Tibial artery (tissue), 4 donors: ENCODE measurements at regions not wholly inside any gene's neighbourhood (a gene's known extent, or its start where the extent isn't known, plus 50 kb on each side); places are given as distances from the start of the nearest gene placed in this dataset.

Source experiments
- DNase-seq, 2 donors: peaks; one replicate each; pipeline ENCODE4 v3.0.0-alpha.2; 2019
- H3K27ac ChIP-seq, 2 donors: fragments of 200-600 bp; sonication (generic) in 1 of 2; 1 replicate in 1 of 2; 2 replicates in 1 of 2; pipeline ENCODE4 v1.5.1; 2018 to 2019; ENCODE audit warnings: mild to moderate bottlenecking in 1 of 2
- H3K27me3 ChIP-seq, 2 donors: fragments of 200-600 bp; sonication (generic) in 1 of 2; one replicate each; pipeline versions ENCODE4 v1.5.1 to v1.6.0; 2016 to 2019
- H3K36me3 ChIP-seq, 3 donors: fragments of 200-600 bp; sonication (generic) in 2 of 3; one replicate each; pipeline ENCODE4 v1.5.1; 2016 to 2019; ENCODE audit warnings: mild to moderate bottlenecking in 2 of 3
- H3K4me1 ChIP-seq, 4 donors: fragments of 200-600 bp; sonication (generic) in 2 of 4; 1 replicate in 3 of 4; 2 replicates in 1 of 4; pipeline ENCODE4 v1.5.1; 2016 to 2019
- H3K4me3 ChIP-seq, 2 donors: fragments of 200-600 bp; sonication (generic) in 1 of 2; 1 replicate in 1 of 2; 2 replicates in 1 of 2; pipeline ENCODE4 v1.5.1; 2018 to 2019; ENCODE audit warnings: mild to moderate bottlenecking in 2 of 2
- H3K9me3 ChIP-seq, 3 donors: fragments of 200-600 bp; sonication (generic) in 1 of 3; one replicate each; pipeline ENCODE4 v1.5.1; 2016 to 2019
- intact Hi-C: fragments of 100-400 bp; cut with DNase I; formaldehyde crosslinking; loops from one replicate; pipeline ENCODE4 v1.15.0; 2023; ENCODE audit warnings: low total_unique reads
- TF ChIP-seq, protein P1 (sequence below), 2 experiments: fragments of 200-600 bp in 1 of 2; fragments of 450-650 bp in 1 of 2; IDR thresholded peaks; one replicate each; pipeline ENCODE4 v1.5.1; 2017 to 2019; ENCODE audit warnings: antibody characterized with exemption in 2 of 2, mild to moderate bottlenecking in 1 of 2, moderate library complexity in 1 of 2

DNA sequence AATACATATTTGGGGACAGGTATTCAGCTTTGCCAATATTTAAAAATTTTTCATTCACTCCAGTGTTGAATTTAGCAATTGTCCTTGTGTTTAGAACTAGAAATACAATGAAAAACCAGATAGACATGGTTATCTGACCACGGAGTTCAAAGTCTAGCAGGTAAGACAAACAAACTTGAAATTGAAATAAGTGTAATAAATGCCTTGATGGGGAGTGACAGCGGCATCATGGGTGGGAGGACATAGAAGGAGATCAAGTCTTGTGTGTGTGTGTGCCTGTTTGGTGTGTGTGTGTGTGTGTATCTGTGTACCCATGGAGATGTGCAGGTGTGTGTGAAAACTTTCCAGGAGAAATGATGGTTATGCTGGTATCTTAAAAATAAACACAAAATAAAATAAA is 750.0 kb upstream of the CITED2 start:
- H3K9me3 ChIP-seq, result peaks cover 0 to 16% (median 0%) of the 10 kb centered on the region in 3 donors
- TF ChIP-seq, protein P1, sequence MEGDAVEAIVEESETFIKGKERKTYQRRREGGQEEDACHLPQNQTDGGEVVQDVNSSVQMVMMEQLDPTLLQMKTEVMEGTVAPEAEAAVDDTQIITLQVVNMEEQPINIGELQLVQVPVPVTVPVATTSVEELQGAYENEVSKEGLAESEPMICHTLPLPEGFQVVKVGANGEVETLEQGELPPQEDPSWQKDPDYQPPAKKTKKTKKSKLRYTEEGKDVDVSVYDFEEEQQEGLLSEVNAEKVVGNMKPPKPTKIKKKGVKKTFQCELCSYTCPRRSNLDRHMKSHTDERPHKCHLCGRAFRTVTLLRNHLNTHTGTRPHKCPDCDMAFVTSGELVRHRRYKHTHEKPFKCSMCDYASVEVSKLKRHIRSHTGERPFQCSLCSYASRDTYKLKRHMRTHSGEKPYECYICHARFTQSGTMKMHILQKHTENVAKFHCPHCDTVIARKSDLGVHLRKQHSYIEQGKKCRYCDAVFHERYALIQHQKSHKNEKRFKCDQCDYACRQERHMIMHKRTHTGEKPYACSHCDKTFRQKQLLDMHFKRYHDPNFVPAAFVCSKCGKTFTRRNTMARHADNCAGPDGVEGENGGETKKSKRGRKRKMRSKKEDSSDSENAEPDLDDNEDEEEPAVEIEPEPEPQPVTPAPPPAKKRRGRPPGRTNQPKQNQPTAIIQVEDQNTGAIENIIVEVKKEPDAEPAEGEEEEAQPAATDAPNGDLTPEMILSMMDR (IDR thresholded peaks at IDR 0.05), result no peak
- no peak for DNase-seq
- H3K4me1 ChIP-seq, result no peaks in the 10 kb centered on the region
- H3K27ac ChIP-seq, result no peak overlapping the region
- intact Hi-C loops, result no loop called here
- H3K36me3 ChIP-seq, result peaks cover 0 to under 1% (median 0%) of the 10 kb centered on the region in 3 donors
- H3K27me3 ChIP-seq, result no peaks in the 10 kb centered on the region
- no peak overlapping the region for H3K4me3 ChIP-seq

DNA sequence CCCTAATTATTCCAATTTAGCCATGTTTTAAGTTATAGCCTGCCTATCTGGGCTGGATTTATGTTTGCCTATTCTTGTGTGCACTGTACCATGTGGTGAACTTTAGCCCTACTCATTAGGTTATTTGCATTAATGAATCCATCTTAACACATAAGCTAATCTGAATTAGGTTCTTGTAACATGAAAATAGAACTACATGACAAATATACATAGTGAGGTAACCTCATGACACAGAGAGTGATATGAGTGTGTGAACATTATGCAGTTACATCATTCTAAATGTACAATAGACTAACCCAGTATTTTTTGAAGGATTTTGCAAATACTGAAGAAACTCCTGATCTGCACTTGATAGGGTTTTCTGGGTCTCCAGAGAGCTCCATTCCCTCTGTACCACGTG is 733.7 kb upstream of the CITED2 start:
- DNase-seq, result no peak
- H3K4me1 ChIP-seq, result peaks cover 0 to 27% (median 6%) of the 10 kb centered on the region in 4 donors
- H3K27ac ChIP-seq, result no peak overlapping the region
- H3K4me3 ChIP-seq, result no peak overlapping the region
- TF ChIP-seq, protein P1 (IDR thresholded peaks at IDR 0.05), result no peak
- H3K27me3 ChIP-seq, result no peaks in the 10 kb centered on the region
- intact Hi-C loops, result no loop called here
- no peaks in the 10 kb centered on the region for H3K36me3 ChIP-seq
- H3K9me3 ChIP-seq, result no peaks in the 10 kb centered on the region

DNA sequence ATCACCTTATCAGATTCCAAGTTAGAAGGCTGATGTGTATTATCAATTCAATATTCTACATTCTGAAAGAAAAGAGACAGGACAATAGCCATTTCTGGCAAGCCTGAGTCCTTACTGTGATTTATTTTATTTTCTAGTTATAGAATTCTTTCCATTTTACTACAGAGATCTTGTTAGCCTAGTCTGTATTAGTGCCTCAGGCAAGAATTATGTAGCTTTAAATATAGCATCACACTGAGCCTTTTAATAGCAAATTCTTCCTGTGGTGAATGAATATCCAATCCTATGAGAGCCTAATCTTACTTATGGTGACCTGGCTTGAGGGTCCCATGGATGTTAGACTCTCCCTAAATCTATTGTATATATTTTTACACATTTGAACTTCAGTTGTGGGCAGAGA is 732.8 kb upstream of the CITED2 start:
- Histone ChIP-seq H3K4me3 (no peak overlapping the region), H3K27ac (peak overlapping the region in 1 of 2 donors; percentile 64), H3K9me3 (no peaks in the 10 kb centered on the region), H3K4me1 (peaks cover 0 to 27% (median 6%) of the 10 kb centered on the region in 4 donors), H3K27me3 (no peaks in the 10 kb centered on the region), H3K36me3 (no peaks in the 10 kb centered on the region)
- intact Hi-C loops, result no loop called here
- TF ChIP-seq, protein P1 (IDR thresholded peaks at IDR 0.05), result no peak
- no peak for DNase-seq

DNA sequence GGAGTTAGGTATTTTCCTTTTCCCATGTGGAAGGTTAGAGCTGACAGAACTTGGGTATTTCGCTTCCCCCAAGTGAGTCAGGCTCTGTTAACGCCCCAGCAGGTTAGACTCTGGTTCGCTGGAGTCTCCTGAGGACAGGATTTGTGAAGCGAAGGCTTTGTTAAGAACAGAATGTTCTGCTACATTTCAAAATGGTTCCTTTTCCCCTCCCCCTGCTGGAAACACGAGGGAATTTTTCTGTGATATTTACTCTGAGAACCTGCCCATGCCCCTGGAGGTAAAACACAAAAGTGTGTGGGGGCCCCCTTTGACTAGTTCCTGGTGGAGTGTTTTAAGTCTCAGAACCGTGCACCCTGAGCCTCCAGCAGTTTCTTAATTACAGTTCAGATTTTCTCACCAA is 731.4 kb upstream of the CITED2 start:
- TF ChIP-seq, protein P1 (IDR thresholded peaks at IDR 0.05), result peak in 1 of 2 experiments; percentile 28
- Histone ChIP-seq H3K27me3 (no peaks in the 10 kb centered on the region), H3K4me1 (peaks cover 0 to 33% (median 6%) of the 10 kb centered on the region in 4 donors), H3K4me3 (no peak overlapping the region), H3K36me3 (no peaks in the 10 kb centered on the region), H3K9me3 (no peaks in the 10 kb centered on the region), H3K27ac (peak overlapping the region; percentile 63 to 64)
- intact Hi-C loops, result no loop called here
- no peak for DNase-seq

DNA sequence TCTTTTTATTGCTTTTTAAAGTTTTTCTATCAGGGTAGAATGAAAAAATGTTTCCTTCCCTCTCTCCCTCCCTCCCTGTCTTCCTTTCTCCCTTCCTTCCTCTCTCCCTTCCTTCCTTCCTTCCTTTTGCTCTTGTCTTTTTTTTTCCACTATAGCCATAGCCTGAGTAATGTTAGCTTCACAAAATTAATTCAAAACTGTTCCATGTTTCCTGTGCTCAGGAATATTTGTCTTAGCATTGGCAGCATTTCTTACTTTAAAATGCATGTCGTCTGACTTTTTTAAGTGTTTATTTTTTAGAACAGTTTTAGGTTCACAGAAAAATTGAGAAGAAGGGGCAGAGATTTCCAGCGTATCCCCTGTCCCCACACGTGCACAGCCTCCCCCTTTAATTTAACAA is 730.8 kb upstream of the CITED2 start:
- intact Hi-C loops, result no loop called here
- Histone ChIP-seq H3K36me3 (no peaks in the 10 kb centered on the region), H3K4me1 (peaks cover 0 to 33% (median 6%) of the 10 kb centered on the region in 4 donors), H3K9me3 (no peaks in the 10 kb centered on the region), H3K27me3 (no peaks in the 10 kb centered on the region), H3K4me3 (no peak overlapping the region), H3K27ac (peak overlapping the region; percentile 63 to 64)
- no peak for DNase-seq
- TF ChIP-seq, protein P1 (IDR thresholded peaks at IDR 0.05), result no peak

DNA sequence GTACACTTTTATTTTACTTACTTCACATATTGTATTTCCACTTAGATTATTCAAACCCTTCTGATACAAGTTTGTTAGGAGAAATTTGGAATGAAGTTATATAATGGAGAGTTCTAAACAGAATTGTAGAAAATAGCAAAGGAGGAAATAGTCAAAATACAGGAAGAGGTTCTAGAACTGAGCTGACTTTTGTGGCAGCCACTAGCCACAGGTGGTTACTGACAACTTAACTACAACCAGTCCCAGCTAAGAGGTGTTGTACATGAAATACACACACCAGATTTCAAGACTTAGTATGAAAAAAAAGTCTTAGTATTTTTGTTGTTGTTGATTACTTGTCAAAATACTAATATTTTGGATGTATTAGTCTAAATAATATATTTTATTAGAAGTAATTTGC is 727.4 kb upstream of the CITED2 start:
- no peaks in the 10 kb centered on the region for H3K27me3 ChIP-seq
- no peaks in the 10 kb centered on the region for H3K36me3 ChIP-seq
- TF ChIP-seq, protein P1 (IDR thresholded peaks at IDR 0.05), result no peak
- no peaks in the 10 kb centered on the region for H3K9me3 ChIP-seq
- peaks cover 0 to 43% (median 6%) of the 10 kb centered on the region in 4 donors for H3K4me1 ChIP-seq
- intact Hi-C loops, result no loop called here
- no peak overlapping the region for H3K27ac ChIP-seq
- no peak overlapping the region for H3K4me3 ChIP-seq
- no peak for DNase-seq
